Neural progenitor cell (in vitro differentiated cells): ENCODE measurements at regions not wholly inside any gene's neighbourhood (a gene's known extent, or its start where the extent isn't known, plus 50 kb on each side); places are given as distances from the start of the nearest gene placed in this dataset.

Source experiments
- DNase-seq: peaks from one replicate; pipeline ENCODE4 v3.0.0-alpha.2; 2016; ENCODE audit warnings: low spot score
- H2AFZ ChIP-seq: fragments of 200-600 bp; sonication (generic); replicated peaks from 2 replicates; pipeline ENCODE4 v1.6.1; 2016; ENCODE audit warnings: antibody characterized with exemption
- H3F3A ChIP-seq: fragments of 200-600 bp; sonication (generic); 2 replicates; pipeline ENCODE4 v1.6.1; 2016; ENCODE audit warnings: antibody characterized with exemption, low read depth
- H3K27ac ChIP-seq: fragments of 200-600 bp; sonication (generic); 2 replicates; pipeline ENCODE4 v1.5.1; 2016; ENCODE audit warnings: mild to moderate bottlenecking
- H3K27me3 ChIP-seq: fragments of 200-600 bp; sonication (generic); 2 replicates; pipeline ENCODE4 v1.6.1; 2016; ENCODE audit warnings: mild to moderate bottlenecking, moderate library complexity
- H3K36me3 ChIP-seq: fragments of 200-600 bp; sonication (generic); 2 replicates; pipeline ENCODE4 v1.5.1; 2016
- H3K4me1 ChIP-seq: fragments of 200-600 bp; sonication (generic); 2 replicates; pipeline ENCODE4 v1.6.1; 2016; ENCODE audit warnings: mixed run types
- H3K4me2 ChIP-seq: fragments of 200-600 bp; sonication (generic); 2 replicates; pipeline ENCODE4 v1.6.1; 2016
- H3K4me3 ChIP-seq: fragments of 200-600 bp; sonication (generic); 2 replicates; pipeline ENCODE4 v1.5.1; 2016
- H3K79me2 ChIP-seq: fragments of 200-600 bp; sonication (generic); 2 replicates; pipeline ENCODE4 v1.6.1; 2016; ENCODE audit warnings: low read depth
- H3K9ac ChIP-seq: fragments of 200-600 bp; sonication (generic); 2 replicates; pipeline ENCODE4 v1.6.1; 2016
- H3K9me3 ChIP-seq: fragments of 200-600 bp; sonication (generic); 2 replicates; pipeline ENCODE4 v1.5.1; 2016; ENCODE audit warnings: low read depth
- H4K20me1 ChIP-seq: fragments of 200-600 bp; sonication (generic); 2 replicates; pipeline ENCODE4 v1.6.1; 2016; ENCODE audit warnings: low read depth
- H3K27ac Mint-ChIP-seq: 3 replicates; pipeline ENCODE4 v1.8.0; 2021; ENCODE audit warnings: mixed read lengths
- H3K27me3 Mint-ChIP-seq: 2 replicates; pipeline ENCODE4 v1.8.0; 2022; ENCODE audit warnings: low read depth, mild to moderate bottlenecking, inconsistent platforms, moderate library complexity, mixed read lengths; ENCODE audit not compliant: insufficient read depth
- H3K36me3 Mint-ChIP-seq: 3 replicates; pipeline ENCODE4 v1.8.0; 2021; ENCODE audit warnings: mixed read lengths
- H3K4me1 Mint-ChIP-seq: 3 replicates; pipeline ENCODE4 v1.8.0; 2021; ENCODE audit warnings: mixed read lengths
- H3K4me3 Mint-ChIP-seq: 3 replicates; pipeline ENCODE4 v1.8.0; 2021; ENCODE audit warnings: mild to moderate bottlenecking, moderate library complexity, mixed read lengths
- H3K9me3 Mint-ChIP-seq: 3 replicates; pipeline ENCODE4 v1.8.0; 2020; ENCODE audit warnings: mixed read lengths
- CTCF ChIP-seq: fragments of 200-600 bp; sonication (generic); IDR thresholded peaks from 2 replicates; pipeline ENCODE4 v1.5.1; 2017; ENCODE audit warnings: antibody characterized with exemption, mild to moderate bottlenecking
- EZH2 ChIP-seq: fragments of 200-600 bp; sonication (generic); IDR thresholded peaks from 2 replicates; pipeline ENCODE4 v1.6.1; 2017; ENCODE audit warnings: antibody characterized with exemption, mild to moderate bottlenecking, moderate library complexity
- EZH2phosphoT487 ChIP-seq: fragments of 200-600 bp; sonication (generic); IDR thresholded peaks from 2 replicates; pipeline ENCODE4 v1.6.1; 2017; ENCODE audit warnings: antibody characterized with exemption

GRCh38 chr13:73894995-73895571 lies 239.1 kb downstream of the KLF12 start:
- H3K4me3 ChIP-seq = no peak overlapping the region
- TF ChIP-seq EZH2phosphoT487 (no peak), CTCF (no peak), EZH2 (no peak)
- no peaks in the 10 kb centered on the region for H4K20me1 ChIP-seq
- H3K4me1 ChIP-seq = peaks cover 3% of the 10 kb centered on the region
- no peaks in the 10 kb centered on the region for H3K36me3 ChIP-seq
- no peak overlapping the region for H3K9ac ChIP-seq
- H3K27ac ChIP-seq = no peak overlapping the region
- H3K9me3 ChIP-seq = no peaks in the 10 kb centered on the region
- H3K36me3 Mint-ChIP-seq = no peaks in the 10 kb centered on the region
- no peaks in the 10 kb centered on the region for H3K27me3 ChIP-seq
- H3K9me3 Mint-ChIP-seq = no peaks in the 10 kb centered on the region
- no peaks in the 10 kb centered on the region for H3K4me1 Mint-ChIP-seq
- H3K27me3 Mint-ChIP-seq = no peaks in the 10 kb centered on the region
- H3K4me3 Mint-ChIP-seq = no peak overlapping the region
- no peak for DNase-seq
- H2AFZ ChIP-seq = no peak overlapping the region
- no peaks in the 10 kb centered on the region for H3K79me2 ChIP-seq
- H3K27ac Mint-ChIP-seq = no peak overlapping the region
- H3K4me2 ChIP-seq = no peak overlapping the region
- H3F3A ChIP-seq = no peaks in the 10 kb centered on the region

- no peaks in the 10 kb centered on the region for H4K20me1 ChIP-seq
Observed at GRCh38 chr13:73893833-73894232, 240.4 kb downstream of the KLF12 start.

GRCh38 chr13:73891805-73892204 lies 242.4 kb downstream of the KLF12 start:
- H3K36me3 Mint-ChIP-seq = peaks cover 6% of the 10 kb centered on the region
- no peak overlapping the region for H3K4me3 ChIP-seq
- H3K27me3 ChIP-seq = no peaks in the 10 kb centered on the region
- H3K4me1 Mint-ChIP-seq = peaks cover 8% of the 10 kb centered on the region
- H3K27me3 Mint-ChIP-seq = no peaks in the 10 kb centered on the region
- no peaks in the 10 kb centered on the region for H3K9me3 Mint-ChIP-seq
- no peak for DNase-seq
- TF ChIP-seq CTCF (no peak), EZH2phosphoT487 (no peak), EZH2 (no peak)
- H3K4me2 ChIP-seq = no peak overlapping the region
- no peak overlapping the region for H3K27ac ChIP-seq
- H4K20me1 ChIP-seq = no peaks in the 10 kb centered on the region
- peaks cover 3% of the 10 kb centered on the region for H3K4me1 ChIP-seq
- no peak overlapping the region for H3K4me3 Mint-ChIP-seq
- no peaks in the 10 kb centered on the region for H3K79me2 ChIP-seq
- H3K27ac Mint-ChIP-seq = no peak overlapping the region
- no peak overlapping the region for H2AFZ ChIP-seq
- no peak overlapping the region for H3K9ac ChIP-seq
- H3F3A ChIP-seq = no peaks in the 10 kb centered on the region
- H3K36me3 ChIP-seq = no peaks in the 10 kb centered on the region
- H3K9me3 ChIP-seq = no peaks in the 10 kb centered on the region

More at GRCh38 chr13:73893833-73894232, 240.4 kb downstream of the KLF12 start:
- Histone ChIP-seq H3K27me3 (no peaks in the 10 kb centered on the region), H2AFZ (no peak overlapping the region), H3K36me3 (no peaks in the 10 kb centered on the region), H3K27ac (no peak overlapping the region), H3F3A (no peaks in the 10 kb centered on the region), H3K9me3 (no peaks in the 10 kb centered on the region), H3K4me2 (no peak overlapping the region), H3K9ac (no peak overlapping the region), H3K79me2 (no peaks in the 10 kb centered on the region), H3K4me3 (no peak overlapping the region), H3K4me1 (peaks cover 3% of the 10 kb centered on the region)
- no peak overlapping the region for H3K27ac Mint-ChIP-seq
- no peaks in the 10 kb centered on the region for H3K36me3 Mint-ChIP-seq
- H3K27me3 Mint-ChIP-seq = no peaks in the 10 kb centered on the region
- no peaks in the 10 kb centered on the region for H3K4me1 Mint-ChIP-seq
- no peak for DNase-seq
- no peaks in the 10 kb centered on the region for H3K9me3 Mint-ChIP-seq
- no peak for TF ChIP-seq EZH2
- TF ChIP-seq CTCF = no peak
- TF ChIP-seq EZH2phosphoT487 = no peak
- no peak overlapping the region for H3K4me3 Mint-ChIP-seq
